ENCODE measurements at regions not wholly inside any gene's neighbourhood (a gene's known extent, or its start where the extent isn't known, plus 50 kb on each side); places are given as distances from the start of the nearest gene placed in this dataset.

- DNase-seq (ENCODE audit: low read depth) = no peak
Observed at GRCh38 chr11:11735586-11735985, 106.2 kb upstream of the USP47 start.

DNA sequence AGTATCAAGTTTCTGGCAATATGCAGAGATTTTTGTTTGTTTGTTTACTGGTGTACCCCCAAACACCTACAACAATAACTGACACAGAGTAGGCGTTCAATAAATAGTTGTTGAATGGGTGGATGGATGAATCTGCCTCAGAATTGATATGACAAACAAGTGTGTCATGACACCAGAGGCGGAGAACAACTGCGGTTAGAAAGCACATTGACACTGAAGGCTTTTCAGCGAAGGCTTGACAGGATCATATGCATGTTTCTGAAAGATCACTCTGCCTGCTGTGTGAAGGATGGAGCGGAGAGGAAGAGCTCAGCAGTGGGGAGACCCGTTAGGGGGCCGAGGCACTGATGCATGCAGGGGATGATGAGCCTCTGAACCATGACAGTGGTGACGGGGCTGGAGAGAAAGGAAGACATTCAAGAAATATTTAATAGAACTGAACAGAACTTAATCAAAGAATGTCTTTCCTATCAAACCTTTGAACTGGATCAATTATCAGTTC lies 108.5 kb upstream of the USP47 start:
- DNase-seq (ENCODE audit: low read depth) = no peak
- H3K4me3 ChIP-seq (ENCODE audit: low read depth, low read length) = no peak overlapping the region
- no peak for TF ChIP-seq CTCF (IDR thresholded peaks at IDR 0.05; ENCODE audit: insufficient read depth, low read depth, low read length)

More at GRCh38 chr11:11735586-11735985, 106.2 kb upstream of the USP47 start:
- no peak for TF ChIP-seq CTCF (IDR thresholded peaks at IDR 0.05; ENCODE audit: insufficient read depth, low read depth, low read length)
- H3K4me3 ChIP-seq (ENCODE audit: low read depth, low read length) = no peak overlapping the region

- TF ChIP-seq CTCF (IDR thresholded peaks at IDR 0.05; ENCODE audit: insufficient read depth, low read depth, low read length) = no peak
- no peak overlapping the region for H3K4me3 ChIP-seq (ENCODE audit: low read depth, low read length)
- DNase-seq (ENCODE audit: low read depth) = no peak
Observed at GRCh38 chr11:11732116-11732515, 109.7 kb upstream of the USP47 start.

DNA sequence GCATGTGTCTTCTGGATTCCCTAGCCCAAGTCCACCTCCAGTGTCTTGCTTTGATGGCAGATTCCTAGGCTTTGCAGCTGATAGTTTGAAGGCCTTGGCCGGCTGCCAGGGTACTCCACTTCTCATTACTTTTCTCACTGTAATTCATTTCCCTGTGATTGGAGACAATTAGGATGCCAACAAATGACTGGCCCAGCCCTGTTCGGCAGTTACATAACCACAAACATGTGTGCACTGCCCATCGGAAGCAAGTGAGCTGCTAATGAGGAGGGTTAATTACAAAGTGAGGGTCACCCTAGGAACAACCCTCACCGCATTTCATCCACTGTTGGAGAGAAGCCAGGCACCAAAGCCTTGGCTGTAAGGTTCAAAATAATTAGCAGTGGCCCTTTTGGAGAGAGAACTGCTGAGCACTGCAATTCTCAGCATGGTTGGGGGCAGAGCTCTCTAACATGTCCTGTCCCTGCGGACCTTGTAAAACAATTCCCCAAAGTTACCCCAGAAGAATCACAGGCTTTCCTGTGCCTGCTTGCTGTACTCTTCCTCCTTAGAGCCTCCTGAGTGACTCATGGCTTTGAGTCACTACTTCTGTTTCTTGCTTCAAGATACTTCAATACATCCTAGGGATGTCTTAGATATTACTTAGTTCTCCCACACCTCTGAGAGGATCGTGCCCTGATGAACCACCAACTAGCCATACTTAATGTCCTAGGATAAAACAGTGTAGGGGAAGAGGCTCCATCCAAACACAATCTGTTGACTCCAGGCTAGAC lies 109.7 kb upstream of the GALNT18 start:
- no peak overlapping the region for H3K4me3 ChIP-seq (ENCODE audit: low read depth, low read length)
- peak; percentile 10 for DNase-seq (ENCODE audit: low read depth)
- TF ChIP-seq CTCF (IDR thresholded peaks at IDR 0.05; ENCODE audit: insufficient read depth, low read depth, low read length) = no peak

DNA sequence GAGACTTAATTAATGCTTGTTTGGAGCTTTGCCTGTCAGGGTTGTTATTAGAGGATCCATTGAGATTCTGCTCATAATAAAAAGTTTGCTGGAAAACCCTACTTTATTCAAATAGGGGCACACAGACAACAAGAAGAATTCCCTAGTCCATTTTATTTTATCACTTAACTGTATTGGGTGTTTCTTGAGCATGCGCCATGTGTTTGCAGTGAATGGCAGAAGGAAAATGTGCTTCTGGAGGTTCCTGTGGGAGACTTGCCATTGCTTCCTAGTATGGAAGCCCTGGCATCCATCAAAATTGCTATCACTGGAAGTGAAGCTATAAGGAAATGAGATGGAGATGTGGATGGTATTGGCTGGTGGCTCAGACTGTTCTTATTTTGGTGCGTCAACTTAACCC lies 106.6 kb upstream of the GALNT18 start:
- no peak for DNase-seq (ENCODE audit: low read depth)
- no peak overlapping the region for H3K4me3 ChIP-seq (ENCODE audit: low read depth, low read length)
- TF ChIP-seq CTCF (IDR thresholded peaks at IDR 0.05; ENCODE audit: insufficient read depth, low read depth, low read length) = no peak

- TF ChIP-seq CTCF (IDR thresholded peaks at IDR 0.05; ENCODE audit: insufficient read depth, low read depth, low read length) = no peak
- DNase-seq (ENCODE audit: low read depth) = no peak
- H3K4me3 ChIP-seq (ENCODE audit: low read depth, low read length) = no peak overlapping the region
Observed at GRCh38 chr11:11725438-11725837, 103.6 kb upstream of the GALNT18 start.

All from fibroblast of villous mesenchyme (primary cell).